Panc1 (cell line): ENCODE measurements at regions not wholly inside any gene's neighbourhood (a gene's known extent, or its start where the extent isn't known, plus 50 kb on each side); places are given as distances from the start of the nearest gene placed in this dataset.

ENCODE experiments used
- POLR2AphosphoS5 ChIP-seq: IDR thresholded peaks from 2 replicates; pipeline ENCODE4 v1.6.1; 2012; ENCODE audit warnings: mild to moderate bottlenecking, low read depth, low read length, moderate library complexity
- TF ChIP-seq, protein P1 (sequence below): fragments of 450-650 bp; IDR thresholded peaks from 2 replicates; pipeline ENCODE4 v1.5.1; 2017; ENCODE audit warnings: mild to moderate bottlenecking

DNA sequence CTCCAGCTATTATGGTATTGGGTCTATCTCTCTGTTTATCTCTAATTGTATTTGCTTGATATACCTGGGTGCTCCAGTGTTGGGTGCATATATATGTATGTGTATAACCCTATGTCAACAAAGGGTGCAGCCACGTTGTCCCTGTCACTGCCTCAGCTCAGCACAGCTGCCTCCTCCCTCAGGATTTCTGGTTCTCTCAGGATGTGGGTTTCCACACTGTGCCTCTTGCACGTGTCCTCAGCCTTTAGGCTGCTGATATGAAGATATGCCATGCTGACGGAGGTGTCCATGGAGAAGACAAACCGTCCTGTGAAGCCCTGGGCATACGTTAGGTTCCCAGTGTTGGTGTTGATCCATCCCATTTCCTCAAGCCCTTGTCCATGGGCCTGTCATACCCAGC, 791.2 kb downstream of the TMEM121 start:
- TF ChIP-seq, protein P1, sequence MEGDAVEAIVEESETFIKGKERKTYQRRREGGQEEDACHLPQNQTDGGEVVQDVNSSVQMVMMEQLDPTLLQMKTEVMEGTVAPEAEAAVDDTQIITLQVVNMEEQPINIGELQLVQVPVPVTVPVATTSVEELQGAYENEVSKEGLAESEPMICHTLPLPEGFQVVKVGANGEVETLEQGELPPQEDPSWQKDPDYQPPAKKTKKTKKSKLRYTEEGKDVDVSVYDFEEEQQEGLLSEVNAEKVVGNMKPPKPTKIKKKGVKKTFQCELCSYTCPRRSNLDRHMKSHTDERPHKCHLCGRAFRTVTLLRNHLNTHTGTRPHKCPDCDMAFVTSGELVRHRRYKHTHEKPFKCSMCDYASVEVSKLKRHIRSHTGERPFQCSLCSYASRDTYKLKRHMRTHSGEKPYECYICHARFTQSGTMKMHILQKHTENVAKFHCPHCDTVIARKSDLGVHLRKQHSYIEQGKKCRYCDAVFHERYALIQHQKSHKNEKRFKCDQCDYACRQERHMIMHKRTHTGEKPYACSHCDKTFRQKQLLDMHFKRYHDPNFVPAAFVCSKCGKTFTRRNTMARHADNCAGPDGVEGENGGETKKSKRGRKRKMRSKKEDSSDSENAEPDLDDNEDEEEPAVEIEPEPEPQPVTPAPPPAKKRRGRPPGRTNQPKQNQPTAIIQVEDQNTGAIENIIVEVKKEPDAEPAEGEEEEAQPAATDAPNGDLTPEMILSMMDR = no peak
- TF ChIP-seq POLR2AphosphoS5 = no peak
